ENCODE measurements at regions not wholly inside any gene's neighbourhood (a gene's known extent, or its start where the extent isn't known, plus 50 kb on each side); places are given as distances from the start of the nearest gene placed in this dataset.
"Not testable (repeated sequence)": the region's sequence is repeated elsewhere in the genome, so short reads cannot be mapped to it uniquely, and the experiment has no call there.

- H3K9ac ChIP-seq (ENCODE audit: low read length); H3K4me3 ChIP-seq (ENCODE audit: low read length); H3K4me1 ChIP-seq (ENCODE audit: control insufficient read depth, insufficient read depth, low read length); H3K9me3 ChIP-seq (ENCODE audit: control insufficient read depth, low read length); H3K36me3 ChIP-seq (ENCODE audit: control insufficient read depth, insufficient read depth, low read length); H3K27me3 ChIP-seq (ENCODE audit: control insufficient read depth, insufficient read depth, low read length): not testable (repeated sequence)
Observed at GRCh38 chr20:18876394-18876793, 62.8 kb downstream of the SCP2D1 start.

DNA sequence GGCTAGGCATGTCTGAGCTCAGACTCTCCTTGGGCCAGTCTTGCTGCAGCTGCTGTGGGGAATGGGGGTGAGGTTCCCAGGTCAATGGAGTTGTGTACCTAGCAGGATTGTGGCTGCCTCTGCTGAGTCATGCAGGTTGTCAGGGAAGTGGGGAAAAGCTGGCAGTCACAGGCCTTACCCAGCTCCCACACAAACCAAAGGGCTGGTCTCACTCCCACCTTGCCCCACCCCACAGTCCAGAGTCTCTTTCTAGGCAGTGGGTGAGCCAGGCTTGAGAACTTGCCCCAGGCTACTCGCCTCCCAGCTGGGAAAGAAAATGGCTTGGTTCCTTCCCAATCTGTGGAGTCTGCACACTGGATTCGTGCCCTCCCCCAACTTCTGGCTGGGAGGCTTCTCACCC lies 65.7 kb downstream of the SCP2D1 start:
- no peak overlapping the region for H3K4me3 ChIP-seq (ENCODE audit: low read length)
- no peaks in the 10 kb centered on the region for H3K9me3 ChIP-seq (ENCODE audit: control insufficient read depth, low read length)
- H3K27me3 ChIP-seq (ENCODE audit: control insufficient read depth, insufficient read depth, low read length), result no peaks in the 10 kb centered on the region
- no peaks in the 10 kb centered on the region for H3K4me1 ChIP-seq (ENCODE audit: control insufficient read depth, insufficient read depth, low read length)
- no peaks in the 10 kb centered on the region for H3K36me3 ChIP-seq (ENCODE audit: control insufficient read depth, insufficient read depth, low read length)
- H3K9ac ChIP-seq (ENCODE audit: low read length), result no peak overlapping the region

- H3K4me3 ChIP-seq (ENCODE audit: low read length), result no peak overlapping the region
- no peaks in the 10 kb centered on the region for H3K9me3 ChIP-seq (ENCODE audit: control insufficient read depth, low read length)
- H3K27me3 ChIP-seq (ENCODE audit: control insufficient read depth, insufficient read depth, low read length), result no peaks in the 10 kb centered on the region
- no peak overlapping the region for H3K9ac ChIP-seq (ENCODE audit: low read length)
- H3K36me3 ChIP-seq (ENCODE audit: control insufficient read depth, insufficient read depth, low read length), result no peaks in the 10 kb centered on the region
- H3K4me1 ChIP-seq (ENCODE audit: control insufficient read depth, insufficient read depth, low read length), result peaks cover 13% of the 10 kb centered on the region
Observed at GRCh38 chr20:18886756-18887155, 73.2 kb downstream of the SCP2D1 start.

- Histone ChIP-seq H3K4me1 (ENCODE audit: control insufficient read depth, insufficient read depth, low read length) (no peaks in the 10 kb centered on the region), H3K9me3 (ENCODE audit: control insufficient read depth, low read length) (no peaks in the 10 kb centered on the region), H3K9ac (ENCODE audit: low read length) (no peak overlapping the region), H3K4me3 (ENCODE audit: low read length) (no peak overlapping the region), H3K36me3 (ENCODE audit: control insufficient read depth, insufficient read depth, low read length) (no peaks in the 10 kb centered on the region), H3K27me3 (ENCODE audit: control insufficient read depth, insufficient read depth, low read length) (no peaks in the 10 kb centered on the region)
Observed at GRCh38 chr20:18901980-18902737, 88.6 kb downstream of the SCP2D1 start.

DNA sequence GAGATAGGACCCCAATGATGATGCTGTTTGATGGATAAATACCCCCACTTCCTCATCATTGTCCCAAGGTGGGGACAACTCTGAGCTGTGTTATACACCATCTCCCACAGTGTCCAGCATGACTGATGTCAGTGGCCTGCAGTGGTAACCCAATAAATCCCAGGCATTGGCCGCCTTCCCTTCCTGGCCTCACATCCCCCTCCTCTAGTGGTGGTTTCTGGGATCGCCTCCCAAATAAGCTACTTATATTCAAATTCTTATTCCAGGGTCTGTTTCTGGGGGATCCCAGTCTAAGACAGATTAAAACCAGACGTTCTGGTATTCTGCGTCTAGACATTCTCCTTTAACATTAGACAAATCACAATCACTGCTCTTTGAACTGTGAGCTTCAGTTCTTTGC lies 90.6 kb downstream of the SCP2D1 start:
- H3K4me3 ChIP-seq (ENCODE audit: low read length), result no peak overlapping the region
- H3K27me3 ChIP-seq (ENCODE audit: control insufficient read depth, insufficient read depth, low read length), result no peaks in the 10 kb centered on the region
- no peaks in the 10 kb centered on the region for H3K36me3 ChIP-seq (ENCODE audit: control insufficient read depth, insufficient read depth, low read length)
- H3K9me3 ChIP-seq (ENCODE audit: control insufficient read depth, low read length), result no peaks in the 10 kb centered on the region
- no peaks in the 10 kb centered on the region for H3K4me1 ChIP-seq (ENCODE audit: control insufficient read depth, insufficient read depth, low read length)
- no peak overlapping the region for H3K9ac ChIP-seq (ENCODE audit: low read length)

DNA sequence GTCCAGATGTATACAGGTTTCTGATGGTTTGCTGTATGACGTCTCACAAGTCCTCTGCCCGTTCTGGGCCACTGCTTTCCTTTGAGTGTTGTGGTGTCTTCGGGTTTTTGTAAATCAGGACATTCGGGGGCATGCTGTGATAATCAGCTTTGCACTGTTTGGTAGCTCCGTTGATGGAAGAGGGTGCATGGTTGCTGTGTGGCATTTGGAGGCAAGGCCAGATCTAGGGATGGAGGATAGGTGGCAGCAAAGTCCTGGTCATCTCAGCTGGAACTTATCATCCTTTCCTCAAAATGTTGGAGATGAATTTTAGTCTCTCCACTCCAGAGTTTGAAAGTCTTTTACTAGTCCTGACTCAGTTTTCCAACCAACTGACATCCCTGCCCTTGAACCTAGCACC lies 91.0 kb downstream of the SCP2D1 start:
- Histone ChIP-seq H3K9me3 (ENCODE audit: control insufficient read depth, low read length) (no peaks in the 10 kb centered on the region), H3K4me1 (ENCODE audit: control insufficient read depth, insufficient read depth, low read length) (no peaks in the 10 kb centered on the region), H3K27me3 (ENCODE audit: control insufficient read depth, insufficient read depth, low read length) (no peaks in the 10 kb centered on the region), H3K36me3 (ENCODE audit: control insufficient read depth, insufficient read depth, low read length) (no peaks in the 10 kb centered on the region), H3K9ac (ENCODE audit: low read length) (no peak overlapping the region), H3K4me3 (ENCODE audit: low read length) (no peak overlapping the region)

GRCh38 chr20:18906046-18906445 lies 92.5 kb downstream of the SCP2D1 start:
- no peaks in the 10 kb centered on the region for H3K36me3 ChIP-seq (ENCODE audit: control insufficient read depth, insufficient read depth, low read length)
- H3K27me3 ChIP-seq (ENCODE audit: control insufficient read depth, insufficient read depth, low read length), result no peaks in the 10 kb centered on the region
- no peaks in the 10 kb centered on the region for H3K4me1 ChIP-seq (ENCODE audit: control insufficient read depth, insufficient read depth, low read length)
- no peaks in the 10 kb centered on the region for H3K9me3 ChIP-seq (ENCODE audit: control insufficient read depth, low read length)
- H3K4me3 ChIP-seq (ENCODE audit: low read length), result no peak overlapping the region
- no peak overlapping the region for H3K9ac ChIP-seq (ENCODE audit: low read length)

GRCh38 chr20:18907353-18907752 lies 93.8 kb downstream of the SCP2D1 start:
- Histone ChIP-seq H3K36me3 (ENCODE audit: control insufficient read depth, insufficient read depth, low read length) (no peaks in the 10 kb centered on the region), H3K4me1 (ENCODE audit: control insufficient read depth, insufficient read depth, low read length) (no peaks in the 10 kb centered on the region), H3K9me3 (ENCODE audit: control insufficient read depth, low read length) (no peaks in the 10 kb centered on the region), H3K9ac (ENCODE audit: low read length) (no peak overlapping the region), H3K27me3 (ENCODE audit: control insufficient read depth, insufficient read depth, low read length) (no peaks in the 10 kb centered on the region), H3K4me3 (ENCODE audit: low read length) (no peak overlapping the region)

GRCh38 chr20:18908109-18908508 lies 94.5 kb downstream of the SCP2D1 start:
- Histone ChIP-seq H3K4me1 (ENCODE audit: control insufficient read depth, insufficient read depth, low read length) (no peaks in the 10 kb centered on the region), H3K36me3 (ENCODE audit: control insufficient read depth, insufficient read depth, low read length) (no peaks in the 10 kb centered on the region), H3K9me3 (ENCODE audit: control insufficient read depth, low read length) (no peaks in the 10 kb centered on the region), H3K4me3 (ENCODE audit: low read length) (no peak overlapping the region), H3K27me3 (ENCODE audit: control insufficient read depth, insufficient read depth, low read length) (no peaks in the 10 kb centered on the region), H3K9ac (ENCODE audit: low read length) (no peak overlapping the region)

- Histone ChIP-seq H3K9me3 (ENCODE audit: control insufficient read depth, low read length) (no peaks in the 10 kb centered on the region), H3K4me1 (ENCODE audit: control insufficient read depth, insufficient read depth, low read length) (no peaks in the 10 kb centered on the region), H3K9ac (ENCODE audit: low read length) (no peak overlapping the region), H3K4me3 (ENCODE audit: low read length) (no peak overlapping the region), H3K27me3 (ENCODE audit: control insufficient read depth, insufficient read depth, low read length) (no peaks in the 10 kb centered on the region), H3K36me3 (ENCODE audit: control insufficient read depth, insufficient read depth, low read length) (no peaks in the 10 kb centered on the region)
Observed at GRCh38 chr20:18909254-18909653, 95.7 kb downstream of the SCP2D1 start.

- Histone ChIP-seq H3K36me3 (ENCODE audit: control insufficient read depth, insufficient read depth, low read length) (no peaks in the 10 kb centered on the region), H3K9me3 (ENCODE audit: control insufficient read depth, low read length) (no peaks in the 10 kb centered on the region), H3K27me3 (ENCODE audit: control insufficient read depth, insufficient read depth, low read length) (no peaks in the 10 kb centered on the region), H3K4me3 (ENCODE audit: low read length) (no peak overlapping the region), H3K4me1 (ENCODE audit: control insufficient read depth, insufficient read depth, low read length) (no peaks in the 10 kb centered on the region), H3K9ac (ENCODE audit: low read length) (no peak overlapping the region)
Observed at GRCh38 chr20:18913701-18914100, 100.1 kb downstream of the SCP2D1 start.

DNA sequence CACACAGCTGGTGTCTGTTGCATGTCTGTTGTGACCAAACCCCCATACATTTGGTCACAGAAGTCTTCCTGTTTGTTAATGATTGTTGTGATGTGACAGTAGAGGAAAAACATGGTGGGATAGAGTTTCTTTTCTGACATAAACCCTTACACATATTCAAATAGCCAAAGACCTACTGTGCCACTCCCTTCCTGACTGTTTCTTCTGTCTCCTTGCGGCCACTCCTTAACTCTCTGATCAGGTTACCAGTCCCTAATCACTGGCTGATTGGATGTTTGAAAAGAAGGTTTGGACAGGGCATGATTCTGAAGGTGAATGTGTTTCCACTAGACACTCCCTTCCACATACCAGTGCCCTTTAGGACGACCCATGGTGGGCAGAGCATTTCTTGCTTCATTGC lies 101.2 kb downstream of the SCP2D1 start:
- no peaks in the 10 kb centered on the region for H3K4me1 ChIP-seq (ENCODE audit: control insufficient read depth, insufficient read depth, low read length)
- no peaks in the 10 kb centered on the region for H3K9me3 ChIP-seq (ENCODE audit: control insufficient read depth, low read length)
- H3K27me3 ChIP-seq (ENCODE audit: control insufficient read depth, insufficient read depth, low read length), result no peaks in the 10 kb centered on the region
- H3K4me3 ChIP-seq (ENCODE audit: low read length), result no peak overlapping the region
- H3K9ac ChIP-seq (ENCODE audit: low read length), result no peak overlapping the region
- no peaks in the 10 kb centered on the region for H3K36me3 ChIP-seq (ENCODE audit: control insufficient read depth, insufficient read depth, low read length)
